HG02938 (cell line): ENCODE measurements at regions not wholly inside any gene's neighbourhood (a gene's known extent, or its start where the extent isn't known, plus 50 kb on each side); places are given as distances from the start of the nearest gene placed in this dataset.
A peak's percentile ranks its signal among the peaks of the same experiment; 100 is the strongest.
"Not testable (repeated sequence)": the region's sequence is repeated elsewhere in the genome, so short reads cannot be mapped to it uniquely, and the experiment has no call there.

Source experiments
- ATAC-seq: cut with Tn5 transposase; IDR thresholded peaks from one replicate; pipeline ENCODE4 v1.9.1; 2021; ENCODE audit warnings: mild to moderate bottlenecking, moderate library complexity; ENCODE audit not compliant: unreplicated experiment

DNA sequence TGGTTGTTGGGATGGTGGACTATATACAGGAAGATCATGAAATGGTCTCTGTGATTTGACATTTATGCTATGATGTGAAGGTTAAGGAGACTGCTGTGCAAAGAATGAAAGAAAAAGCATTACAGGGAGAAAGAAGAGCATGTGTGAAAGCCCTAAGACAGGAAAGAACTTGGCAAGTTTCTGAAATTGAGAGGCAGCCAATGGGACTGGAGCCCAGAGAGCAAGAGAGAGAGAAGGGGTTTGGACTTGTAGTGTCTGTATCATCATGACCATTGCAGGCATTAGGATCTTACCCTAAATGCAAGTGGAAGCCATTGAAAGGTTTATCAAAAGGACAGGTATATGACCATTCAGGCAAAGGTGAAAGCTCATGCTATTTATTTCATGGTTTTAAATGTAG is 147.1 kb downstream of the NAA11 start:
- no peak for ATAC-seq

DNA sequence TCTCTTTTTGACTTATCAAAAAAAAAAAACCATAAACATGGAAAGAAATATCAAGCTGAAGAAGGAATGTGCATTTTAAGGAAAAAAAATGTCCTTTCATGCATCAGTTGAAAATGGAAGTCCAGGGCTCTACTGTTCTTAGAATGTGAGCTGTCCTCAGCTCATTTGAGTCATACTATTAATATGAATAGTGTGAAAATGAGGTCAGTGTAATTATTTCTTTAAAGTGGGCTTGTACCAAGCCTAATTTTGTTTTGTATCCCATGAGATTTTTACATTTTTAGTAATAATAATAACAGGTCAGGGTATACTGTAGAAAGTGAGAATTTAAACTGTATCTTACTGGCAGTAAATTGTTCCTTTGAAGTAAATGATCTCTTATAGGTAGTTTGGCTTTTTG is 148.5 kb downstream of the NAA11 start:
- ATAC-seq, result no peak

DNA sequence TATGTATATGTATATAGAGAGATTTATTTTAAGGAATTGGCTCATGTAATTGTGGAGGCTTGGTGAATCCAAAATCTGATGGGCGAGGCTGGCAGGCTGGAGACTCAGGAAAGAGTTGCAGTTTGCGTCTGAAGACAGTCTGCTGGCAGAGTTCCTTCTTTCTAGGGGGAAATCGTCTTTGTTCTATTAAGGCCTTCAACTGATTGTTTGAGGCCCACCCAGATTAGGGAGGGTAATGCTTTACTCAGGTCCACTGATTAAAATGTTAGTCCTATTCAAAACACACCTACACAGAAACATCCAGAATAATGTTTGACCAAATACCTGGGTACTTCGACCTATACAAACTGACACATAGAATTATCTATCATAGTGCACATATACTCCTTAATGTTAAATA is 149.5 kb downstream of the NAA11 start:
- no peak for ATAC-seq

DNA sequence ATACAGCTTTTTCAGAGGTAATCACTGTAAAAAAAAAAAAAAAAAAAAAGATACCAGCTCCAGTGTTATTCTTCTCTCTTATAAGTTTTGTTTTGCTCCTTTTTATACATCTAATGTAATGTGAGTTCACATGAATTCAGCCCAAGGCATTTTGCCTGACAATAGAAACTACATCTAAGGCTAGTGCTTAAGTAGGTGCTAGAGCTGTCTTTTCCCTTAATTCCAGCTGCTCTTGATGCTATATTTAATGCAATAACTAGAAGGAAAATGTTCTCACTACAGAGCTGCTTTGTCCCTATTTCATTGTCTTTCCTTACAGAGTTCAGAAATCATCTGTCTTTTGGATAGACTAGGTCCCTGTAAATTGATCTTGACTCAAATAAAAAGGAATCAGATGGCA is 150.1 kb downstream of the NAA11 start:
- ATAC-seq, result no peak

DNA sequence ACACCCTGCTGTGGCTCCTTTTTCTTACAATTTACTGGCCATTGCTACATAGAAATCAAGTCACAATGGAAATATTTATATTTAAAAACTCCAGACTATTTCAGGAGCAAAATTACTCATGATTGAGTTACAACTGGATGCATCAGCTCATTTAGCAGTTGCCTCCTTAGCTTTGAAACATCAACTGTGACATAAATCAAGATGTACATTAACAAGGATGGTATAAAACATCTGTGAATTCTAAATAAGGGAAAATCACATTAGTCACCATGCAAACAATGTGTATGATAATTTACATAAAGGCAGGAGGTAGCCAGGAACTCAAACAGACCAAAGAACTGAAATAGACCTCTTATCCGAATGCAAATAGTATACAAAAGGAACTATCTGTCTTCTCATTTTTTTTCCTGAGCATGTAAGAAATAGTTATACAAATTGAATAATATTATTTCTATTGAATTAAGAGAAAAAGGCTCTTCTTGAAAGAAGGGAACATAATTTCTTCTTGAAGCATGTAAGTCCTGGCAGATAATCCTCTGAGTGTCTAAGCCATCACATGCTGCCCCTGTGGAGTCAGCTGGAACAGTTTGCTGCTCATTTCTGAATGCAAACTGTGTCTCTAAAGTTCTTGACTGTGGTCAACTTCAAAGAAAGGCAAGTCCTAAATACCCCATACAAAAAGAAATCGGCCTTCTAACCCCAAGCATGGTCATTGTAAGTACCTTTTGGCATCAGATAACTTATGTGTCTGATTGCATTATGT is 151.2 kb downstream of the NAA11 start:
- ATAC-seq, result no peak

DNA sequence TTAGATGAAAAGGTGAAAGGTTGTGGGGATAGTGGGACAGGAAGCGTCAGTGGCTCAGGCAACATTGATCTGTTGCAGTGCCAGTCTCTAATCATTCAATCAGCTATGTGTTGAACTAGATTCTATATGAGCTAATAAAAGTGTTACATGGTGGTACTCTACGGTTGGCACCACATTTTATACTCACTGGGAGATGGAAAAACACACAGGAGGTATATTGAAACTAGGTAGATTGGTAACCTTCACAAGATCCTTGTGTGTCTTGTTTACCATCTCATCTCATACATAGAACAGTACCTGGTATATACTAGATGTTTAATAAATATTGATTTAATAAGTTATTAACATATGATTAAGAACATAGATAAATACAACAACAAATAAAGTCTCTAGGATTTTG is 152.7 kb downstream of the NAA11 start:
- no peak for ATAC-seq

DNA sequence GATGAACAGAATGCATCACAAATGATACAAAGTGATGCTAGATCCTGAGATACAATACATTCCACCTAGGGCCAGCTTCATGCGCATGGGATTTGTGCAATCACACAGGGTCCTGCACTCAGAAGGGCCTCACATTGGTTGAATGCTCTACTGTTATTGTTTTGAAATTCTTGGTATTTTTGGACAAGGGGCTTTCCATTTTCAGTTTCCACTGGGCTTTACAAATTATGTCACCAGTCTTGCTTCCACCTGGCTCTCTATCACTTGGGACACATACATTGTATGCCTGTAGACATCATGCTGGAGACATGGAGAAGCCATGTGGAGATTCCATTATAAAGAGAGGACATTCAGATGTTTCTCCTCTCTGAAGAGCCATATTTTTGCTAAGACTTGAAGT is 155.8 kb downstream of the NAA11 start:
- ATAC-seq, result peak; percentile 56

DNA sequence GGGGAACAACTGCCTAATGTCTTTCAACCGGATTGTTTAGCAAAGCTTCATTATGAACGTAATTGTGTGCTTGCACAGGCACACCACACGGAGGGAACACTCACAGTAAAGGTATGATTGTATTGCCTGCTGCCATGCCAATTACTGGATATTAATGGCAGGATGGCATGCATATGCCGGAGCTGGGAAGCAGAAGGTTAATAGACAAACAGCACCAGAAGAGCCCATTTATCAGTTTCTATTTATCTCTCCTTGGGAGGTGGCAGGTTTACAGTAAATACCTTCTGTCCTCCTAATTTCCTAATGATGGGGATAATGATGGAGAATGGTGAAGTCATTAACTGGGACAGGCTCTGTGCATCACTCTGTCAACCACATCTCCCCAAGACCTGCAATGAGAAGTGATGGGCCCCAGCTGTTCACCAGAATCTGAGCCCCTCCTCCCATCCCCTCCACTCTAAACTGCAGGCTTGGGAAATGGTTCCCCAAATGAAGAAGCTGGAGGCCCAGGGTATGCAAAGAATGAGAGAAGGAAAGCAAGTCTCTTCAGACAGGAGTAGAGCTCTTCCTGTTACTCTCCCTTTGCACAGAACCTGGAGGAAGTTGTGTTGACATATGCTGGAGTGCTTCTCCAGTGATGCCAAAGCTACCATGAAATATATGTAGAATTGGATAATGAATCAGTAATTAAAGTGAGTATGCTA is 160.8 kb downstream of the NAA11 start:
- no peak for ATAC-seq

DNA sequence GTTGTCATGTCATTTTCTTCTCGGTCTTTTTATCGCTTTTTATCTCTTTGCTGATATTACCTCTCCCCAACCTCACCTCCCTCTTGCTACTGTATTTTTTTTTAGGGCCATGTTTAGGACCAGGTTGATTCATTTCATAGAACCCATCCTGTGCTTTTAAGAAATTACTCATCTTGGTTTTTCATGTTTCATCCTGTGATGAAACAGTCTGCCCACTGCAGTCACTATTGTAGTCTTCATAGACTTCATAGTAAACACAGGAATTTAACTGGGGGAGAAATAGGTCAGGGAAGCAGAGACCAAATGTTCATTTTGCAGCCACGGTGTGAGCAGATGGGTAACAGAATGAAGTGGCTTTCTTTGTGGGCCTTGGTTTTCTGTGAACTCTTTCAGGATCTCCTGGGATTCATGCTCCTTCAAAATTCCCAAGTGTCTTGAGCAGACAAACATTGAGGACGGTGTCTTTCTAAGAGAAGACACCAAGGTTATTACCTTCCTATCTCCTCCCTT is 161.8 kb downstream of the NAA11 start:
- ATAC-seq, result no peak

DNA sequence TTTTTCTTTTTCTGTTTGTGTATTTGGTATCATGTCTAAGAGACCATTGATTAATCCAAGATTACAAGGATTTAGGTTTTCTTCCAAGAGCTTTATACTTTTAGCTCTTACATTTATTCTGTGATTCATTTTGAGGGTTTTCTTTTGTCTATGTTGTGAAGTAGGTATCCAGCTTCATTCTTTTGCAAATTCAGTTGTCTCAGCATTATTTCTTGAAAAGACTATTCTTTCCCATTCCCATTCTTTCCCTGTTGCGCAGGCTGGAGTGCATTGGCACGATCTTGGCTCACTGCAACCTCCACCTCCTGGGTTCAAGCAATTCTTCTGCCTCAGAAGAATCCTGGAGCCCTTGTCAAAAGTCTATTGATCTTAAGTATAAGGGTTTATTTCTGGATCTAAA is 164.9 kb downstream of the NAA11 start:
- ATAC-seq, result no peak

DNA sequence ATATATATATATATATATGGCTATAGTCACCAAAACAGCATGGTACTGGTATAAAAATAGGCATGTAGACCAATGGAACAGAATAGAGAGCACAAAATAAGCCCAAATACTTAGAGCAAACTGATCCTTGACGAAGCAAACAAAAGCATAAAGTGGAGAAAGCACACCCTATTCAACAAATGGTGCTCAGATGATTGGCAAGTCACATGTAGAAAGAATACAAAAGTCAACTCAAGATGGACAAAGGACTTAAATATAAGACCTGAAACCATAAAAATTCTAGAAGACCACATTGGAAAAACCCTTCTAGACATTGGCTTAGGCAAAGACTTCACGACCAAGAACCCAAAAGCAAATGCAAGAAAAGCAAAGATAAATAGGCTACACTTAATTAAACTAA is 167.2 kb downstream of the NAA11 start:
- ATAC-seq, result not testable (repeated sequence)

DNA sequence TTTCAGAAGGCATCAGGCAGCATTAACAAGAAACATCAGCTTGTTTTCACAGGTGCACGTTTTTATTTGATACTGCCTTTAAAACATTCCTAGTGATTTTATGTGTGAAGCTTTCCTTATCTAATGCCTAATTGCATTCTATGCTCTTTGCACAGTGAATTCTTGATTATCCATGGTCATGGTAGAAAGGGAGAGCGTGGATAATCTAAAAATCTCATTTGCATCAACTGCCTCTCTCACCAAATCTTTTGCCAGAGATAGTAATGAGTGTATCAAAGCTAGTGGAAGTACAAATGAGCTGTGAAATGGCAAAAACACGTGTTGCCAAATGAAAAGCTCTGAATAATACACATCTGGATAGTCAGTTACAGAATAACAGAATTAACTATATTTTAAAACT is 170.5 kb downstream of the NAA11 start:
- ATAC-seq, result no peak

DNA sequence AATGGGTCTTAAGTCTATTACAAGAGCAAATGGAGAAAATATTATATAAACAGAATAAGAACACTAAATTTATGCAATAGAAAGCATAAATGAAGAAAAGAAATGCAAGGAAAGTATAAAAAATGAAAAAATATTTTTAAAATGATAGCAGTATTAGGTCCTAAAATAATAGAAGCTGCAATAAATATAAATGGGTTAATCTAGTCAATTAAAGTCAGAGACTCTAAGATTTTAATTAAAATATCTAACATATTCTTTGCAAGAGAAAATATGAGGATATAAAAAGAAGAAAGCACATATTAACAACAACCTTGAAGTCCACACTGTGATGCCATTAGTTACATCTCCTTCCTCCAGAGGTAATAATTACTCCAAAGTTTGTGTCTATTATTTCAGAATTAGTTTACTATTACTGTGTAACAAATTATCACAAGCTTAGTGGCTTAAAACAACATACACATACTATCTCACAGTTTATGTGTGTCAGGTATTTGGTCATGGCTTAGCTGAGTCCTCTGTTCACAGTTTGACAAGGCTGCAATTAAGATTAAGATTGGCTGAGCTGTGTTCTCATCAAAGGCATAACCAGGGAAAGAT is 174.9 kb downstream of the NAA11 start:
- no peak for ATAC-seq

DNA sequence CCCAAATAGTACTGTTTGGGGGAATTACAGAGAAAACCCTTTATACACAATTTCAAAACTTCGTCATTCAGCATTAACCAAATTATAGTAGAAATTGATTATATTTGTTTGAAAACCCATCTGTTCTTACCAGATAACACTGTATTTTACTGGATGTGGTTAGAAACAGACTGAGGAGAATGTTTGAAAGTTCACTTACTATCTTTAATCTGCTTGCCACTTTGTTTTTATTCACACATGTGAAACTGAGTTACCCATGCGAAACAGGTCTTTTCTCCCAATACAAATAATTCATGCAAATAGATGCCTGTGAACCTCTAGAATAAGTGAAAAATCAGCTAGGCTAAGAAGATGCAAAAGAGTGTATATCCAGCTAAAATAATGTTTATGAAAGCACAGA is 177.5 kb downstream of the NAA11 start:
- ATAC-seq, result no peak

DNA sequence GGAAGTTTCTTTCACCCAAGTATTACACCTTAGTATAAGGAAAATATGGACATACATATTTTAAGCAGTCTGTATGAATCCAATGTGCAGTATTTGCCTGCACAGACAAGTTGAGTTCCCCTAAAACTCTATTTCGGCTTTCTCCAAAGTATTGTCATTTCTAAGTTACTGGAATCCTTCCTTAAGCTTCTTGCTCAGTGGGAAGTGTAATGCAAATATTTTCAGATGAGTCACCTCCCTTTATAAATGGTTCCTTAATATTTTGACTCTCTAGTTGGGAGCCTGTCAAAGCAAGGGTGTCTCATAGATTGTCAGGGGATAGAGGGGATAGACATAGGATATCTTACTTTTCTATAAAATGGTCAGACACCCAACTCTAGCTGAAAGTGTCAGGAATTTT is 178.6 kb downstream of the NAA11 start:
- ATAC-seq, result no peak

DNA sequence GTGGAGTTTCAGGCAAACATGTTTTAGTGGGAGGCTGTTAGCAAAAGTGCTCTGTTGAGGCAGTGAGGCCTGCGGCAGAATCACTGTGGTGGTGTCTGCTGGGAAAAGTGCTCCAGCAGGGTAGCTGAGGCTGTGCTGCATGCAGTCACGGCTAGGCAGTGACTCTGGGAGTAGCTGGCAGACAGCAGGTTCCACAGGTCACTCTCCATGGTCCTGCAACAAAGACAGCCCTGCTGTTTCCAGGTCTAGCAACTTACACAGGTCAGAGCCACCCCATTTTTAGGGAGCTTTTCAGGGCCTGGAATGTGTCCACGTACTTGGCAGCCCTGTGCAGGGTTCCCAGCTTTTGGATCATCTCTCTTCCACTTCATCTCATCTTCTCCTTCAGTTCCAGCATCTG is 184.3 kb downstream of the NAA11 start:
- ATAC-seq, result no peak

DNA sequence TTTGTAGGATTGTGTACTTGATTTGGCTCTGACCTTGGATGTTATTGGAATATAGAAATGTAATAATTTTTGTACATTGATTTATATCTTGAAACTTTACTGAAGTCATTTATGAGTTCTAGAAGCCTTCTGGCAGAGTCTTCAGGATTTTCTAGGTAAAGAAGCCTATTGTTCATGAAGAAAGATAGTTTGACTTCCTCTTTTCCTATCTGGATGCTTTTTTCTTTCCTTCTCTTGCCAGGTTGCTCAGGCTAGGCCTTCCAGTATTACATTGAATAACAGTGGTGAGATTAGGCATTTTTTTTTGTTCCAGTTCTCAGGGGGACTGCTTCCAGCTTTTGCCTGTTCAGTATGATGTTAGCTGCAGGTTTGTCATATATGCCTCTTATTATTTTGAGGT is 191.1 kb downstream of the NAA11 start:
- no peak for ATAC-seq

DNA sequence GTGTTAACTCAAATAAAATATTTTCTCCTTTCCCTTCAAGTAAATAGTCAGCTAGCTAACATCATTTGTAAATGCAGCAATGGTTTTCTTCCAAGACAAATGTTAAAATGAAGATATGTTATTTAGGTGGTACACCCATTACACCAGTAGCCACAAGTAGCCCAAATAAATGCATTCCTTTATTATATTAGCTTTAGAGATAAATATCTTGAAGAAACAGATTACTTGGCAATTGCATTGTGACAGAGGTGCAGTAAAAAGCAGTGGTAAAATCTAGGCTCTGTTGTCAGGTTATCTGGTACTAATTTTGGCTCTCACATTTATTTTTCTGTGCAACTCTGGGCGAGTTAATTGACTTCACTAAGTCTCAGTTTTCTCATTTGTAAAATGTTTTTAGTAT is 193.0 kb downstream of the NAA11 start:
- no peak for ATAC-seq

DNA sequence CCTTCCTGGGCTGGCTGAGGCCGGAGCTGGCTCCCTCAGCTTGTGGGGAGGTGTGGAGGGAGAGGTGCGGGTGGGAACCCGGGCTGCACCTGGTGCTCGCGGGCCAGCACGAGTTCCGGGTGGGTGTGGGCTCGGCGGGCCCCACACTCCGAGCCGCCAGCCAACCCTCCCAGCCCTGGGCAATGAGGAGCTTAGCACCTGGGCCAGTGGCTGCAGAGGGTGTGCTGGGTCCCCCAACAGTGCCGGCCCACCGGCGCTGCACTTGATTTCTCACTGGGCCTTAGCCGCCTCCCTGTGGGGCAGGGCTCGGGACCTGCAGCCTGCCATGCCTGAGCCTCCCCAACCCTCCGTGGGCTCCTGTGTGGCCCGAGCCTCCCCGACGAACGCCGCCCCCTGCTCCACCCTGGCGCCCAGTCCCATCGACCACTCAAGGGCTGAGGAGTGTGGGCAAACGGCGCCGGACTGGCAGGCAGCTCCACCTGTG is 182.7 kb upstream of the PAQR3 start:
- no peak for ATAC-seq

DNA sequence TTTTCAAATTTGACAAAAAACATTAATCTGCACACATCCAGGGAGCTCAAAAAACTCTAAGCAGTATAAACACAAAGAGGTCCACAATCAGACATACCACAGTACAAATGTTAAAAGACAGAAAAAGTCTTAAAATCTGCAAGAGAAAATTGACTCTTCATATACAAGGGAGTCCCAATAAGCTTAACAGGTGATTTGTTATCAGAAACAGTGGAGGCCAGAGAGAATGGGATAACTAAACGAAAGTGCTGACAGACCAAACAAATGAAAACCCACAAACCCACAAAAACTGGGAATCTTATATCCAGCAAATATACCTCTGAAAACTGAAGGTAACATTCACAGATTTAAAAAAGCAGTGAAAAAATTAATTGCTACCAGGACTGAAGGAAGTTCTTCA is 182.0 kb upstream of the PAQR3 start:
- no peak for ATAC-seq

DNA sequence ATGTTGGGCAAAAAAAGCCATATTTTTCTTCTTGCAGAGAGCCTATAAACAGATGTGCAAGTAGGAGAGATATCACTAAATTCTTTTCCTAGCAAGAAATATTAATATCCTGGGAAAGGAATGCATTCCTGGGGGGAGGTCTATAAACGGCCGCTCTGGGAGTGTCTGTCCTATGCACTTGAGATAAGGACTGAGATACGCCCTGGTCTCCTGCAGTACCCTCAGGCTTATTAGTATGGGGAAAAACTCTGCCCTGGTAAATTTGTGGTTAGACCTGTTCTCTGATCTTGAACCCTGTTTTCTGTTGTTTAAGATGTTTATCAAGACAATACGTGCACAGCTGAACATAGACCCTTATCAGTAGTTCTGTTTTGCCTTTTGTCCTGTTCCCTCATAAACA is 177.8 kb upstream of the PAQR3 start:
- ATAC-seq, result not testable (repeated sequence)

DNA sequence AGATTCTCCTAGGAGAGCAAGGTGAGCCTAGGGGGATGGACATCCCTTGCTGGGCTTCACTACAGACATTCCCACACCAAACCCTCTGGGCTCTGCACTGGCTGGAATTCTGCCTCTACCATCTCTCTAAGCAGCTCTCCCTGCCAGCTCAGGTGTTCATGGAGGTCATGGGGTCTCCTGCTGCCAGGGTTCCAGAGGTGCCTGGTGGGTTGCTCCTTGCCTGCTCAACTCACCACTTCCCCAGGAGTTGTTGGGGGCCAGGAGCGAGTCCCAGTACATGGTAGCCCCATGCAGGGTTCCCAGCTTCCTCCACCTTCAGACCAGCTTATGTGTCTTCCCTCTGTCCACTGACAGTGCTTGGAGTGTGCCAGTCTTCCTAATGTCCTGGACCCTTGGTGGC is 167.8 kb upstream of the PAQR3 start:
- ATAC-seq, result no peak
